ENCODE measurements at regions not wholly inside any gene's neighbourhood (a gene's known extent, or its start where the extent isn't known, plus 50 kb on each side); places are given as distances from the start of the nearest gene placed in this dataset.

GRCh38 chr21:35470522-35470921 is 421.4 kb upstream of the RUNX1 start:
- H3K36me3 Mint-ChIP-seq (ENCODE audit: insufficient read depth in 1 of 3, low read depth in 3 of 3): peaks cover 1 to 14% (median 11%) of the 10 kb centered on the region in 3 experiments; a peak in 6 of 7 replicates
- Histone ChIP-seq H3K23me2 (ENCODE audit: insufficient read length, low read depth, low read length, poor library complexity, severe bottlenecking) (no peaks in the 10 kb centered on the region), H3K4me1 (ENCODE audit: insufficient read depth, low read length) (peaks cover 5% of the 10 kb centered on the region; the same call in 1 of the 2 replicates), H2BK120ac (ENCODE audit: low read depth, low read length, poor library complexity, severe bottlenecking) (no peak overlapping the region), H3K18ac (ENCODE audit: insufficient read length, low read depth, low read length) (no peak overlapping the region), H3K4ac (ENCODE audit: low read depth, low read length) (no peak overlapping the region), H3T11ph (ENCODE audit: low read length) (no peak overlapping the region), H4K8ac (replicated peaks; ENCODE audit: insufficient read length, low read depth, low read length) (no peak overlapping the region), H3K27me3 (ENCODE audit: insufficient read depth, low read length) (no peaks in the 10 kb centered on the region), H2BK12ac (ENCODE audit: insufficient read length, low read depth, low read length) (no peak overlapping the region), H2AFZ (ENCODE audit: low read length) (no peak overlapping the region), H3K14ac (ENCODE audit: insufficient read depth, low read length) (no peak overlapping the region), H3K56ac (ENCODE audit: insufficient read length, low read depth, low read length) (no peak overlapping the region), H3K79me1 (ENCODE audit: insufficient read depth, low read depth, low read length, poor library complexity, severe bottlenecking) (no peaks in the 10 kb centered on the region), H4K91ac (ENCODE audit: insufficient read length, low read depth, low read length) (no peak overlapping the region), H2BK20ac (ENCODE audit: low read depth, low read length, poor library complexity, severe bottlenecking) (no peak overlapping the region), H4K5ac (ENCODE audit: insufficient read length, low read depth, low read length) (no peak overlapping the region), H2AK5ac (ENCODE audit: insufficient read length, low read length) (no peak overlapping the region), H4K20me1 (ENCODE audit: control insufficient read depth, insufficient read depth, insufficient read length) (no peaks in the 10 kb centered on the region), H2BK5ac (ENCODE audit: insufficient read length, low read length) (no peak overlapping the region), H2BK15ac (ENCODE audit: low read depth, low read length) (no peak overlapping the region), H3K23ac (ENCODE audit: insufficient read length, low read depth, low read length) (no peak overlapping the region), H3K9me3 (ENCODE audit: control insufficient read depth, low read depth, low read length) (no peaks in the 10 kb centered on the region), H3K4me2 (ENCODE audit: insufficient read depth, insufficient read length, low read length) (peak overlapping the region; percentile 29), H3K79me2 (ENCODE audit: insufficient read depth, low read length) (no peaks in the 10 kb centered on the region), H3K9ac (ENCODE audit: extremely low read depth, insufficient read length, low read length) (no peak overlapping the region), H3K27ac (ENCODE audit: insufficient read length, low read depth, low read length) (no peak overlapping the region)
- peaks cover 4% of the 10 kb centered on the region; the same call in 1 of the 2 replicates for H3K27me3 Mint-ChIP-seq (ENCODE audit: low read depth)
- H3K4me1 Mint-ChIP-seq: peaks cover 53 to 55% of the 10 kb centered on the region in 2 experiments
- H3K9me3 Mint-ChIP-seq: peaks cover 4 to 16% of the 10 kb centered on the region in 2 experiments; a peak in 4 of 5 replicates
- peak; percentile 51 for DNase-seq
- peak overlapping the region in 1 of 3 experiments; percentile 84; a peak in 2 of 7 replicates for H3K27ac Mint-ChIP-seq
- peak overlapping the region in 1 of 2 experiments; percentile 7; a peak in 1 of 5 replicates for H3K4me3 Mint-ChIP-seq
- no CpG with 5 or more reads among the region's 5 CpGs for WGBS (ENCODE audit: extremely low coverage, insufficient read length, low lambda C conversion rate)
- TF ChIP-seq, protein P1, sequence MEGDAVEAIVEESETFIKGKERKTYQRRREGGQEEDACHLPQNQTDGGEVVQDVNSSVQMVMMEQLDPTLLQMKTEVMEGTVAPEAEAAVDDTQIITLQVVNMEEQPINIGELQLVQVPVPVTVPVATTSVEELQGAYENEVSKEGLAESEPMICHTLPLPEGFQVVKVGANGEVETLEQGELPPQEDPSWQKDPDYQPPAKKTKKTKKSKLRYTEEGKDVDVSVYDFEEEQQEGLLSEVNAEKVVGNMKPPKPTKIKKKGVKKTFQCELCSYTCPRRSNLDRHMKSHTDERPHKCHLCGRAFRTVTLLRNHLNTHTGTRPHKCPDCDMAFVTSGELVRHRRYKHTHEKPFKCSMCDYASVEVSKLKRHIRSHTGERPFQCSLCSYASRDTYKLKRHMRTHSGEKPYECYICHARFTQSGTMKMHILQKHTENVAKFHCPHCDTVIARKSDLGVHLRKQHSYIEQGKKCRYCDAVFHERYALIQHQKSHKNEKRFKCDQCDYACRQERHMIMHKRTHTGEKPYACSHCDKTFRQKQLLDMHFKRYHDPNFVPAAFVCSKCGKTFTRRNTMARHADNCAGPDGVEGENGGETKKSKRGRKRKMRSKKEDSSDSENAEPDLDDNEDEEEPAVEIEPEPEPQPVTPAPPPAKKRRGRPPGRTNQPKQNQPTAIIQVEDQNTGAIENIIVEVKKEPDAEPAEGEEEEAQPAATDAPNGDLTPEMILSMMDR (conservative IDR thresholded peaks at IDR 0.05): no peak

All from H9 (cell line).